Neuronal stem cell (in vitro differentiated cells): ENCODE measurements at regions not wholly inside any gene's neighbourhood (a gene's known extent, or its start where the extent isn't known, plus 50 kb on each side); places are given as distances from the start of the nearest gene placed in this dataset.

Source experiments
- DNase-seq: peaks from one replicate; pipeline ENCODE4 v3.0.0-alpha.2; 2013; ENCODE audit warnings: low spot score
- H2AFZ ChIP-seq: one replicate; pipeline ENCODE4 v1.6.1; 2013; ENCODE audit warnings: mild to moderate bottlenecking, low read length, inconsistent platforms
- H2AK5ac ChIP-seq: 2 replicates; pipeline ENCODE4 v1.6.1; 2013; ENCODE audit warnings: low read depth, mild to moderate bottlenecking, inconsistent platforms, low read length, moderate library complexity, mixed read lengths
- H2BK120ac ChIP-seq: 2 replicates; pipeline ENCODE4 v1.6.1; 2013; ENCODE audit warnings: low read depth, mild to moderate bottlenecking, inconsistent platforms, low read length, moderate library complexity, mixed read lengths
- H2BK12ac ChIP-seq: one replicate; pipeline ENCODE4 v1.6.1; 2013; ENCODE audit warnings: low read length, inconsistent platforms
- H2BK15ac ChIP-seq: 2 replicates; pipeline ENCODE4 v1.6.1; 2013; ENCODE audit warnings: mild to moderate bottlenecking, low read length, inconsistent platforms, mixed read lengths
- H2BK5ac ChIP-seq: one replicate; pipeline ENCODE4 v1.6.1; 2013; ENCODE audit warnings: inconsistent platforms, mild to moderate bottlenecking, low read length, moderate library complexity
- H3K14ac ChIP-seq: one replicate; pipeline ENCODE4 v1.6.1; 2013; ENCODE audit warnings: low read length, inconsistent platforms
- H3K18ac ChIP-seq: 2 replicates; pipeline ENCODE4 v1.6.1; 2013; ENCODE audit warnings: low read length, inconsistent platforms
- H3K23ac ChIP-seq: 2 replicates; pipeline ENCODE4 v1.6.1; 2013; ENCODE audit warnings: low read depth, mild to moderate bottlenecking, mixed read lengths, low read length, inconsistent platforms; ENCODE audit not compliant: poor library complexity
- H3K27ac ChIP-seq: replicated peaks from 3 replicates; pipeline ENCODE4 v1.5.1; 2013; ENCODE audit warnings: low read length, inconsistent platforms
- H3K27me3 ChIP-seq, 3 experiments: 2 replicates each; pipeline ENCODE4 v1.6.1; 2013; ENCODE audit warnings: low read length in 3 of 3, mild to moderate bottlenecking in 2 of 3, inconsistent platforms in 1 of 3, low read depth in 1 of 3, mixed read lengths in 1 of 3, moderate library complexity in 1 of 3; ENCODE audit not compliant: control insufficient read depth in 3 of 3, insufficient read depth in 3 of 3
- H3K36me3 ChIP-seq, 2 donors: replicated peaks in 1 of 2; 2 replicates each; pipeline ENCODE4 v1.6.1; 2013; ENCODE audit warnings: low read length in 2 of 2; ENCODE audit not compliant: control insufficient read depth in 2 of 2, insufficient read depth in 2 of 2
- H3K4ac ChIP-seq: 2 replicates; pipeline ENCODE4 v1.6.1; 2013; ENCODE audit warnings: inconsistent platforms, mild to moderate bottlenecking, low read length, moderate library complexity
- H3K4me1 ChIP-seq, 2 donors: 1 replicate in 1 of 2; 2 replicates in 1 of 2; pipeline ENCODE4 v1.6.1; 2013; ENCODE audit warnings: low read length in 2 of 2, low read depth in 1 of 2; ENCODE audit not compliant: control insufficient read depth in 2 of 2, insufficient read depth in 1 of 2
- H3K4me2 ChIP-seq: one replicate; pipeline ENCODE4 v1.6.1; 2013; ENCODE audit warnings: mild to moderate bottlenecking, low read length, inconsistent platforms; ENCODE audit not compliant: insufficient read depth, poor library complexity, severe bottlenecking
- H3K4me3 ChIP-seq, 2 donors: 2 replicates each; pipeline ENCODE4 v1.5.1; 2013; ENCODE audit warnings: low read length in 2 of 2, mild to moderate bottlenecking in 2 of 2, inconsistent platforms in 1 of 2, moderate library complexity in 1 of 2
- H3K79me1 ChIP-seq: one replicate; pipeline ENCODE4 v1.6.1; 2013; ENCODE audit warnings: low read depth, mild to moderate bottlenecking, inconsistent platforms, low read length, moderate library complexity
- H3K9ac ChIP-seq: one replicate; pipeline ENCODE4 v1.6.1; 2013; ENCODE audit warnings: mild to moderate bottlenecking, low read depth, low read length, inconsistent platforms; ENCODE audit not compliant: poor library complexity
- H3K9me3 ChIP-seq, 2 donors: replicated peaks in 1 of 2; 2 replicates each; pipeline versions ENCODE3 to v1.6.1; 2013; ENCODE audit warnings: low read length in 2 of 2, mild to moderate bottlenecking in 2 of 2, inconsistent platforms in 1 of 2, low read depth in 1 of 2, mixed read lengths in 1 of 2, moderate library complexity in 1 of 2; ENCODE audit not compliant: control insufficient read depth in 2 of 2, insufficient read depth in 1 of 2
- H4K8ac ChIP-seq: one replicate; pipeline ENCODE4 v1.6.1; 2013; ENCODE audit warnings: low read depth, mild to moderate bottlenecking, inconsistent platforms, low read length, moderate library complexity
- H4K91ac ChIP-seq: one replicate; pipeline ENCODE4 v1.6.1; 2013; ENCODE audit warnings: low read length, low read depth, mild to moderate bottlenecking, inconsistent platforms; ENCODE audit not compliant: poor library complexity
- WGBS, 2 donors: extraction: QIAGEN DNeasy Blood & Tissue Kit; methylation state at CpG; one replicate each; pipeline ENCODE4 v1.1.7; 2013; ENCODE audit warnings: missing lambda C conversion rate in 2 of 2, mixed read lengths in 1 of 2; ENCODE audit not compliant: insufficient read length in 2 of 2, insufficient replicate concordance in 1 of 2; ENCODE audit errors: extremely low coverage in 2 of 2; 5-methylcytosine and 5-hydroxymethylcytosine counted together

DNA sequence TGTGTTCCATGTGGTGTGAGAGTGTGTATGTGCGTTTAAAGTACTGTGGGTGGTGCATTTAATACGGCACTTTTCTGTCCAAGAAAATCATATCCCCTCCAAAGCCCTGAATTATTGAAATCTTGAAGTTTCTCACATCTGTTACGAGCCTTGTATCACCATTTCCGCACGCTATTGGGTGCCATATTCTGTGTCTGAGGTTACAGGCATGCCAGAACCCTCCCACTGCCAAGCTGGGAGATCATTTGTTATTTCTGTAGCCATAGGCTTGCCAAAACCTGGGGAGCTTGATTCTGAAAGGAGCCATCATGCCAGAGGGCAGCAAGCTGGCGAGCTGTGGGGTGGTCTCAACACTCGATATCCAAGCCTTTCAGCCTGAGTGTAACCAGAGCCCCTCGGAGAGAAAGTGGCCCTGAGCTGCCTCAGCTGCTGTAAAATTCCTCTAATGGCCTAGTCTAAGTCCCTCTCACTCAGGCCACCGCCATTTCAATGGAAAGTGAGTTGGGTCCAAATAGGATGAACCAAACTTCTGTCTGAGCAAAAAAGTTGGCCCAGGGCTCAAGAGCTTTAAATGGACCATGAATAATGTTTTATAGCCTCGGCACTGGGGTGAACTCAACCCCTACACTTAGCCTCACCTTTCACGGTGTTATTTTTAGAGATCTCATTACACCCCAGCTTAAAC lies 298.4 kb upstream of the DUSP10 start:
- Histone ChIP-seq H3K4me3 (no peak overlapping the region), H3K36me3 (no peaks in the 10 kb centered on the region), H2AK5ac (no peak overlapping the region), H3K4me2 (no peak overlapping the region), H3K4ac (no peak overlapping the region), H3K9me3 (no peaks in the 10 kb centered on the region), H4K8ac (no peak overlapping the region), H2BK15ac (no peak overlapping the region), H3K18ac (no peak overlapping the region), H3K79me1 (no peaks in the 10 kb centered on the region), H2BK120ac (no peak overlapping the region), H3K4me1 (no peaks in the 10 kb centered on the region), H3K27ac (no peak overlapping the region), H3K23ac (no peak overlapping the region), H3K27me3 (no peaks in the 10 kb centered on the region), H2BK12ac (no peak overlapping the region), H4K91ac (no peak overlapping the region), H3K14ac (no peak overlapping the region), H2BK5ac (no peak overlapping the region), H2AFZ (no peak overlapping the region), H3K9ac (no peak overlapping the region)
- no peak for DNase-seq
- no CpG with 5 or more reads among the region's 11 CpGs for WGBS, 2 donors

DNA sequence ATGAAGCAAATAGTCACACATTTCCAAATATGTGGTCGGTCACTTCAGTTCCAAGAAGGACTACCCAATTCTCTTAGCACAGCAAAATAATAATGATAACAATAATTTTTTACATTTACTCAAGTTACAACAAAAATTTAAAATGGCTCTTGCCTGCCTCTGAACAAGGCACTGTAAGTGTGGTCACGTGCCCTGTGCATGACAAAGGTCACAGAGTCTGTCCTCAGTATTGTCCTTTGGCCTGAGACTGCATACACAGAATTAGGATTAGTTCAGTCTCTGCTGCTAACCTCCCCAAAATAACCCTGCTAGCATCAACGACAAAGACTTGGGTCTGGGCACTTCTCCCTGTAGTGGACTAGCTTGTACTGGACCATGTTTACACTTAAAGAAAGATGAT lies 297.1 kb upstream of the DUSP10 start:
- no peak for DNase-seq
- Histone ChIP-seq H3K4me3 (no peak overlapping the region), H3K4ac (no peak overlapping the region), H3K36me3 (no peaks in the 10 kb centered on the region), H3K18ac (no peak overlapping the region), H3K27me3 (no peaks in the 10 kb centered on the region), H3K9me3 (no peaks in the 10 kb centered on the region), H3K79me1 (no peaks in the 10 kb centered on the region), H3K4me2 (no peak overlapping the region), H3K27ac (no peak overlapping the region), H4K8ac (no peak overlapping the region), H2AK5ac (no peak overlapping the region), H3K9ac (no peak overlapping the region), H3K4me1 (no peaks in the 10 kb centered on the region), H3K23ac (no peak overlapping the region), H2BK5ac (no peak overlapping the region), H2BK15ac (no peak overlapping the region), H2BK120ac (no peak overlapping the region), H3K14ac (no peak overlapping the region), H2AFZ (no peak overlapping the region), H2BK12ac (no peak overlapping the region), H4K91ac (no peak overlapping the region)
- no CpG with 5 or more reads among the region's 3 CpGs for WGBS, 2 donors

DNA sequence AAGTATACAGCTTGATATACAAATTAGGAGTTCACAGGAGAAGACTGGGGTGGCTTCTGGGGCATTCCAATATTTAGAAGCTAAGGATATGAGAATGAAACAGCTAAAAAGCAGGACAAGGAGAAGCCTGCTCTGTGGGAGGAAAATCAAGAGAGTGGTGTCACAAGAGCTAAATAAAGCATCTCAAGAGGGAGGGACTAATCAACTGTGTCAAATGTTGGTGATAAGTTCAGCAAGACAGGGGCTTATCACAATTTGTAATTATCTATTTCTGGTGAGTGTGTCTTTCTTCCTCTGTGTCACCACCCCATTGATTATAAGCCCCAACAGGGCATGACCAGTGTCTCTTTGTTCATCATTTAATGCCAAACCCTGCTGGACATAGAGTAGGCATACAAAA lies 295.8 kb upstream of the DUSP10 start:
- Histone ChIP-seq H3K14ac (no peak overlapping the region), H3K4me2 (no peak overlapping the region), H3K4ac (no peak overlapping the region), H2AFZ (no peak overlapping the region), H2BK5ac (no peak overlapping the region), H3K9ac (no peak overlapping the region), H3K4me3 (no peak overlapping the region), H3K4me1 (no peaks in the 10 kb centered on the region), H3K9me3 (no peaks in the 10 kb centered on the region), H4K8ac (no peak overlapping the region), H2BK120ac (no peak overlapping the region), H2BK12ac (no peak overlapping the region), H3K36me3 (no peaks in the 10 kb centered on the region), H2BK15ac (no peak overlapping the region), H3K23ac (no peak overlapping the region), H3K27ac (no peak overlapping the region), H3K79me1 (no peaks in the 10 kb centered on the region), H2AK5ac (no peak overlapping the region), H4K91ac (no peak overlapping the region), H3K27me3 (no peaks in the 10 kb centered on the region), H3K18ac (no peak overlapping the region)
- no peak for DNase-seq

DNA sequence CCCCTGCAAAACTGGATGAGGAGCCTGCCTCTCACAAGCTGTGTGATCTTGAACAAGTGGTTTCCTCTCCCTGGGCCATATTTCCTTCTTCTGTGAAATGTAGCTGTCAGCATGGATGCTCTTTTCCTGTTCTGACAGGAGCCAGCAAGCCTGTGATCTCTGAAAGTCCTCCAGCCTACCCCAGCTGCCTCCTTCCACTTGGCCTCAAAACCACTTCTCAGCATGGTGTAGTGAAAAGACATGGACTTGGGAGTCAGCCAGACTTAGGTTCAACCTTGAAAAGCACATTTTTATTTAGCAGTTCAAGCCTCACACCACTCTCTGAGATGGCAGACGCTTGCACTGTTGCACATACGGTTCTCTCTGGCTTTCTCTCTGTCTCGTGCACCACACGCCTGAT lies 292.9 kb upstream of the DUSP10 start:
- DNase-seq = no peak
- no CpG with 5 or more reads among the region's 4 CpGs for WGBS, 2 donors
- no peaks in the 10 kb centered on the region for H3K79me1 ChIP-seq
- no peak overlapping the region for H2AK5ac ChIP-seq
- no peaks in the 10 kb centered on the region for H3K36me3 ChIP-seq
- H3K27ac ChIP-seq = no peak overlapping the region
- no peak overlapping the region for H2BK15ac ChIP-seq
- no peak overlapping the region for H4K8ac ChIP-seq
- no peak overlapping the region for H2BK5ac ChIP-seq
- H2BK120ac ChIP-seq = no peak overlapping the region
- H2AFZ ChIP-seq = no peak overlapping the region
- no peaks in the 10 kb centered on the region for H3K4me1 ChIP-seq
- H3K23ac ChIP-seq = no peak overlapping the region
- H3K9ac ChIP-seq = no peak overlapping the region
- H3K14ac ChIP-seq = no peak overlapping the region
- H3K4me2 ChIP-seq = no peak overlapping the region
- no peak overlapping the region for H4K91ac ChIP-seq
- H3K4me3 ChIP-seq = no peak overlapping the region
- H3K4ac ChIP-seq = no peak overlapping the region
- H2BK12ac ChIP-seq = no peak overlapping the region
- H3K27me3 ChIP-seq = no peaks in the 10 kb centered on the region
- H3K18ac ChIP-seq = no peak overlapping the region
- H3K9me3 ChIP-seq = no peaks in the 10 kb centered on the region
